OCI-LY7 (cell line): ENCODE measurements at regions not wholly inside any gene's neighbourhood (a gene's known extent, or its start where the extent isn't known, plus 50 kb on each side); places are given as distances from the start of the nearest gene placed in this dataset.

Experiments used
- CTCF ChIP-seq: fragments of 200-600 bp; sonication (generic); conservative IDR thresholded peaks from 2 replicates; pipeline ENCODE4 v1.5.1; 2014; ENCODE audit warnings: mild to moderate bottlenecking, antibody characterized with exemption, low read length, moderate library complexity, mixed read lengths
- EZH2phosphoT487 ChIP-seq: fragments of 200-600 bp; sonication (generic); IDR thresholded peaks from 2 replicates; pipeline ENCODE4 v1.6.1; 2018; ENCODE audit warnings: low read depth, borderline replicate concordance, mild to moderate bottlenecking, mixed run types, antibody characterized with exemption, low read length, moderate library complexity, mixed read lengths

- TF ChIP-seq CTCF (no peak), EZH2phosphoT487 (no peak)
Observed at GRCh38 chr14:47843236-47843635, 167.8 kb upstream of the MDGA2 start.
